ENCODE measurements at regions not wholly inside any gene's neighbourhood (a gene's known extent, or its start where the extent isn't known, plus 50 kb on each side); places are given as distances from the start of the nearest gene placed in this dataset.

- Mint-ChIP-seq H3K4me3 (ENCODE audit: low read depth, unreplicated experiment) (no peak overlapping the region), H3K36me3 (ENCODE audit: insufficient read depth, unreplicated experiment) (peaks cover 13% of the 10 kb centered on the region), H3K9me3 (ENCODE audit: low read depth, unreplicated experiment) (no peaks in the 10 kb centered on the region), H3K4me1 (ENCODE audit: low read depth, unreplicated experiment) (peaks cover 80% of the 10 kb centered on the region), H3K27ac (ENCODE audit: unreplicated experiment) (peak overlapping the region; percentile 58), H3K27me3 (ENCODE audit: unreplicated experiment) (no peaks in the 10 kb centered on the region)
- intact Hi-C loops (cut with micrococcal nuclease; ENCODE audit: unreplicated experiment), result no loop called here
- no peak for TF ChIP-seq CTCF (IDR thresholded peaks at IDR 0.05; ENCODE audit: unreplicated experiment)
- CTCF ChIA-PET, result no interaction called here
- DNase-seq, result no peak
- BruUV-seq (replicated peaks), result no TSS peak
These were observed 58.7 kb downstream of the UTRN start for GRCh38 chr6:144343701-144344428.

- intact Hi-C loops (cut with micrococcal nuclease; ENCODE audit: unreplicated experiment), result no loop called here
- DNase-seq, result no peak
- CTCF ChIA-PET, result no interaction called here
- Mint-ChIP-seq H3K27me3 (ENCODE audit: unreplicated experiment) (no peaks in the 10 kb centered on the region), H3K36me3 (ENCODE audit: insufficient read depth, unreplicated experiment) (peaks cover 13% of the 10 kb centered on the region), H3K4me1 (ENCODE audit: low read depth, unreplicated experiment) (peaks cover 75% of the 10 kb centered on the region), H3K9me3 (ENCODE audit: low read depth, unreplicated experiment) (no peaks in the 10 kb centered on the region), H3K27ac (ENCODE audit: unreplicated experiment) (no peak overlapping the region), H3K4me3 (ENCODE audit: low read depth, unreplicated experiment) (no peak overlapping the region)
- no TSS peak for BruUV-seq (replicated peaks)
- no peak for TF ChIP-seq CTCF (IDR thresholded peaks at IDR 0.05; ENCODE audit: unreplicated experiment)
These were observed 59.5 kb downstream of the UTRN start for GRCh38 chr6:144344646-144345045.

- BruUV-seq (replicated peaks), result no TSS peak
- no peaks in the 10 kb centered on the region for H3K27me3 Mint-ChIP-seq (ENCODE audit: unreplicated experiment)
- H3K4me1 Mint-ChIP-seq (ENCODE audit: low read depth, unreplicated experiment), result peaks cover 75% of the 10 kb centered on the region
- TF ChIP-seq CTCF (IDR thresholded peaks at IDR 0.05; ENCODE audit: unreplicated experiment), result no peak
- H3K4me3 Mint-ChIP-seq (ENCODE audit: low read depth, unreplicated experiment), result no peak overlapping the region
- no peaks in the 10 kb centered on the region for H3K9me3 Mint-ChIP-seq (ENCODE audit: low read depth, unreplicated experiment)
- no peak for DNase-seq
- intact Hi-C loops (cut with micrococcal nuclease; ENCODE audit: unreplicated experiment), result no loop called here
- no peak overlapping the region for H3K27ac Mint-ChIP-seq (ENCODE audit: unreplicated experiment)
- peaks cover 13% of the 10 kb centered on the region for H3K36me3 Mint-ChIP-seq (ENCODE audit: insufficient read depth, unreplicated experiment)
- CTCF ChIA-PET, result no interaction called here
These were observed 60.3 kb downstream of the UTRN start for GRCh38 chr6:144345451-144345850.

GRCh38 chr6:144346719-144347447 is 61.7 kb downstream of the UTRN start:
- peaks cover 71% of the 10 kb centered on the region for H3K4me1 Mint-ChIP-seq (ENCODE audit: low read depth, unreplicated experiment)
- intact Hi-C loops (cut with micrococcal nuclease; ENCODE audit: unreplicated experiment), result no loop called here
- H3K4me3 Mint-ChIP-seq (ENCODE audit: low read depth, unreplicated experiment), result no peak overlapping the region
- TF ChIP-seq CTCF (IDR thresholded peaks at IDR 0.05; ENCODE audit: unreplicated experiment), result no peak
- H3K27ac Mint-ChIP-seq (ENCODE audit: unreplicated experiment), result peak overlapping the region; percentile 30
- BruUV-seq (replicated peaks), result no TSS peak
- CTCF ChIA-PET, result interaction anchor here (0.5 kb wide), 1 partner anchor 79 kb away, joined by 3 read pairs; no protein-coding TSS in a partner anchor
- peak; percentile 26 for DNase-seq
- H3K27me3 Mint-ChIP-seq (ENCODE audit: unreplicated experiment), result no peaks in the 10 kb centered on the region
- no peaks in the 10 kb centered on the region for H3K9me3 Mint-ChIP-seq (ENCODE audit: low read depth, unreplicated experiment)
- peaks cover 13% of the 10 kb centered on the region for H3K36me3 Mint-ChIP-seq (ENCODE audit: insufficient read depth, unreplicated experiment)
